Astrocyte of the spinal cord (primary cell): ENCODE measurements at regions not wholly inside any gene's neighbourhood (a gene's known extent, or its start where the extent isn't known, plus 50 kb on each side); places are given as distances from the start of the nearest gene placed in this dataset.

ENCODE experiments used
- DNase-seq: peaks from one replicate; pipeline ENCODE4 v3.0.0; 2011; ENCODE audit warnings: low read depth, low spot score
- H3K4me3 ChIP-seq: 2 replicates; pipeline ENCODE4 v1.5.1; 2011; ENCODE audit warnings: low read depth, mild to moderate bottlenecking, low read length, moderate library complexity
- in situ Hi-C: cut with HindIII; loops from 2 replicates; pipeline ENCODE4 v1.10.0; 2017; ENCODE audit warnings: low sequenced_read_pairs
- TF ChIP-seq, protein P1 (sequence below): IDR thresholded peaks from 2 replicates; pipeline ENCODE4 v1.5.1; 2012; ENCODE audit warnings: low read depth, mild to moderate bottlenecking, low read length, inconsistent platforms

GRCh38 chr1:238073991-238074390 lies 183.3 kb upstream of the ZP4 start:
- TF ChIP-seq, protein P1, sequence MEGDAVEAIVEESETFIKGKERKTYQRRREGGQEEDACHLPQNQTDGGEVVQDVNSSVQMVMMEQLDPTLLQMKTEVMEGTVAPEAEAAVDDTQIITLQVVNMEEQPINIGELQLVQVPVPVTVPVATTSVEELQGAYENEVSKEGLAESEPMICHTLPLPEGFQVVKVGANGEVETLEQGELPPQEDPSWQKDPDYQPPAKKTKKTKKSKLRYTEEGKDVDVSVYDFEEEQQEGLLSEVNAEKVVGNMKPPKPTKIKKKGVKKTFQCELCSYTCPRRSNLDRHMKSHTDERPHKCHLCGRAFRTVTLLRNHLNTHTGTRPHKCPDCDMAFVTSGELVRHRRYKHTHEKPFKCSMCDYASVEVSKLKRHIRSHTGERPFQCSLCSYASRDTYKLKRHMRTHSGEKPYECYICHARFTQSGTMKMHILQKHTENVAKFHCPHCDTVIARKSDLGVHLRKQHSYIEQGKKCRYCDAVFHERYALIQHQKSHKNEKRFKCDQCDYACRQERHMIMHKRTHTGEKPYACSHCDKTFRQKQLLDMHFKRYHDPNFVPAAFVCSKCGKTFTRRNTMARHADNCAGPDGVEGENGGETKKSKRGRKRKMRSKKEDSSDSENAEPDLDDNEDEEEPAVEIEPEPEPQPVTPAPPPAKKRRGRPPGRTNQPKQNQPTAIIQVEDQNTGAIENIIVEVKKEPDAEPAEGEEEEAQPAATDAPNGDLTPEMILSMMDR, result no peak
- in situ Hi-C loops, result no loop called here

DNA sequence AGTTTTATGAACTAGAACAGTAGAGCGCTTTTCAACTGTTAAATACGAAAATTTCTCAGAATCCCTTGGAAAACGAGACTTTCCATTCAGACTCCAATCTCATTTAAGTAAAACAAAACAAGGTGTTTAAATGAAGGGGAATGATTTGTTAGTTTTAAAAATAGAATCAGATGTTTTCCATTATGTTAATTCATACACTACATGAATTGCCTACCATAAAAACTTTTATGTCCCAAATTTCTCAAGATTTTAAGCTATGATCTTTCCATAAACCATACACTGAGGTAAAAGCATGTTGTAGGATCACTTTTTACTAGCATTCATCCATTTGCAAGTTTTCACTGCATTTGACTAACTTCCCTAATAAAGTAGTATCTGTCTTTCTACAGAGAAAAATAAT lies 180.3 kb upstream of the ZP4 start:
- in situ Hi-C loops, result no loop called here
- TF ChIP-seq, protein P1, result no peak
- no peak overlapping the region for H3K4me3 ChIP-seq
- DNase-seq, result no peak

More at GRCh38 chr1:238073991-238074390, 183.3 kb upstream of the ZP4 start:
- no peak for DNase-seq
- H3K4me3 ChIP-seq, result no peak overlapping the region

DNA sequence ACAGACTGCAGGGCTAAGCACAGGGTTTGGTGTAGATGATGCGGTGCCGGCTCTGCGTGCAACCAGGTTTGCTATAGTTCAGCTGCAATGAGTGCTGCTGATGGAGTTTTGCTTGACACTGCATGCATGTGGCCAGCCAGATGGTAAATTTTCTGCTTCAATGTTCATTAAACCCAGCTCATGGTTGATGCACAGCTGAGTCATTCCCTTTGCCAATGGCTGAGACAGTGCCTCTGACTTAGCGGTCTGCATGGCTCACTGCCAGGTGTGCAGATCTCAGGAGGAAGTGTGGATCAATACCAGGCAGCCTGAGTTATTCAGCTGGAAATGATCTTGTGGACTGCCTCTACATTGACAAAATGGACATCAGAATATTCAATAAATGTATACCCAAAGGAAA lies 172.7 kb upstream of the ZP4 start:
- TF ChIP-seq, protein P1, result no peak
- DNase-seq, result peak; percentile 89
- in situ Hi-C loops, result no loop called here
- no peak overlapping the region for H3K4me3 ChIP-seq

GRCh38 chr1:238061967-238062613 lies 171.4 kb upstream of the ZP4 start:
- TF ChIP-seq, protein P1, result no peak
- peak; percentile 75 for DNase-seq
- in situ Hi-C loops, result no loop called here
- H3K4me3 ChIP-seq, result no peak overlapping the region

DNA sequence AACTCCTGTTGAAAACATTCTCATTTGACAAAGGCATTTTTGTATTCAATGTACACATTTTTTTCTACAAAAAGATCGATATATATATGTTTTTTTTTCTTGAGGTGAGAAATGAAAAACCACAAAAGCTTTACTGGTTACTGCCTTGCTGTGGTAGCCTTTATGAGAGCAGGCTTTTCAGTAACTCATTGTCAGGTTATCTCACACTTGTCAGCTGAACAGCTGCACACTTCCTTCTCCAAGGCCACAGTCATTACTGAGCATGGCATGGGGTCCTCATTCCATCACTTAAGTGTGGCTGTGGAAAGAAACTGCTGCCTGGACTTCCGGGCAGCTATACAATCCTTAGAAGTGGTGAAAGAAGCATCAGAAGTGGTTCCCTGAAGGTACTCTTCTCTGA lies 169.3 kb upstream of the ZP4 start:
- TF ChIP-seq, protein P1, result no peak
- in situ Hi-C loops, result no loop called here
- no peak overlapping the region for H3K4me3 ChIP-seq
- peak; percentile 41 for DNase-seq

DNA sequence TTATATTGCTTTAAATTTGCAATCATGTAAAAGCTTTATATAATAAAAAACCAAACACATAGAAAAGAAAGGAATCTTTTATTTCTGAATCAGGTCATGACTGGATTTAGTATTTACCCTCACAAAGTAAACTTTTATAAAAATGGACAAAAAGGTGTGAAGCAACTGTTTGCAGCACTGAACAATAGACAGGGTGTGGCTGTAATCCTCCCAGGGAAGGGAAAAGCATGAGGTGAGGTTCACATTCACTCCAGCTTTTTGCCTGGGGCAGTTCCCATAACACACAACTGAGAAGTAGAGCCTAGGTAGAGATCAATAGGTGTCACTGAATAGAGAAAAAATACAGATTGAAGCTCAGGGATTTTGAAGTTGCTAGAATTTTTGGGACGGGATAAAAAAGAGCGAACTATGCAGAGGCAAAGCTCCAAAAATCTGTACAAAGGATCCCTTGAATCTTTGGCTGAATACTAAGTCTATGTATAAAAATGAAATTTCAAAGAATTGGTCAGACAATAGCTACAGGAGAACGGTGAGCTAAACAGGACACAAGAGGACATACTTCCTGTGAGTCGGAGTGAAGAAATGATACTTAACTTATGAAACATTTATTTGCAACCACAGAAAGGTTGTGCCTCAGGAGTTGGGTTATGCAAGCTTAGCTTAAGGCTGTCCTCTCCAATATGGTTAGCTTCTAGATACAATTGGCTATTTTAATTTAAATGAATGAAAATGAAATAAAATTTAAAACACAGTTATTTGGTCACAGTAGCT lies 162.0 kb upstream of the ZP4 start:
- peak; percentile 18 for DNase-seq
- in situ Hi-C loops, result no loop called here
- TF ChIP-seq, protein P1, result no peak
- no peak overlapping the region for H3K4me3 ChIP-seq
